Heart right ventricle (tissue), 16 donors: ENCODE measurements at regions not wholly inside any gene's neighbourhood (a gene's known extent, or its start where the extent isn't known, plus 50 kb on each side); places are given as distances from the start of the nearest gene placed in this dataset.

Experiments
- ATAC-seq, 8 donors: fragments of 200-7000 bp; cut with Tn5 transposase; one replicate each; pipeline ENCODE4 v1.9.1; 2020; ENCODE audit warnings: mild to moderate bottlenecking in 8 of 8, moderate library complexity in 8 of 8, moderate number of reproducible peaks in 1 of 8
- DNase-seq, 2 donors: peaks; one replicate each; pipeline ENCODE4 v3.0.0-alpha.2; 2020
- H3K27ac ChIP-seq, 10 donors: fragments of 200-600 bp; sonication (generic) in 2 of 10; one replicate each; pipeline versions ENCODE4 v1.5.0 to v1.8.0; 2020 to 2022; ENCODE audit warnings: mild to moderate bottlenecking in 3 of 10
- H3K27me3 ChIP-seq, 7 donors: fragments of 200-600 bp; one replicate each; pipeline ENCODE4 v1.8.0; 2021 to 2022; ENCODE audit warnings: mild to moderate bottlenecking in 2 of 7
- H3K36me3 ChIP-seq, 9 donors: fragments of 200-600 bp; sonication (generic) in 1 of 9; one replicate each; pipeline versions ENCODE4 v1.5.0 to v1.8.0; 2020 to 2022; ENCODE audit warnings: mild to moderate bottlenecking in 2 of 9
- H3K4me1 ChIP-seq, 9 donors: fragments of 200-600 bp; sonication (generic) in 1 of 9; one replicate each; pipeline versions ENCODE4 v1.5.0 to v1.8.0; 2020 to 2022; ENCODE audit warnings: mild to moderate bottlenecking in 4 of 9
- H3K4me3 ChIP-seq, 10 donors: fragments of 200-600 bp; sonication (generic) in 2 of 10; one replicate each; pipeline versions ENCODE4 v1.5.0 to v1.8.0; 2020 to 2022; ENCODE audit warnings: mild to moderate bottlenecking in 7 of 10, moderate library complexity in 2 of 10
- H3K9me3 ChIP-seq, 11 donors: fragments of 200-600 bp in 10 of 11; sonication (generic) in 2 of 11; one replicate each; pipeline versions ENCODE4 v1.5.0 to v1.8.0; 2013 to 2022; ENCODE audit warnings: mild to moderate bottlenecking in 2 of 11, control low read depth in 1 of 11, moderate library complexity in 1 of 11
- WGBS, 2 donors: extraction: QIAGEN DNeasy Blood & Tissue Kit; methylation state at CpG; one replicate each; pipeline ENCODE4 v1.1.7; 2013; ENCODE audit warnings: inconsistent platforms in 1 of 2; 5-methylcytosine and 5-hydroxymethylcytosine counted together
- intact Hi-C, 10 donors: fragments of 100-400 bp; cut with DNase I; formaldehyde crosslinking; loops; one replicate each; pipeline versions ENCODE4 v1.11.1 to v1.14.2; 2022
- TF ChIP-seq, protein P1 (sequence below), 9 donors: fragments of 200-600 bp; sonication (generic) in 2 of 9; IDR thresholded peaks; one replicate each; pipeline versions ENCODE4 v1.5.0 to v1.8.0; 2021 to 2022; ENCODE audit warnings: antibody characterized with exemption in 9 of 9, mild to moderate bottlenecking in 5 of 9, moderate library complexity in 1 of 9
- donor health status: Arrhythmogenic right ventricular cardiomyopathy.
- donor health status: ischemic (EF 13 %, LVEDD 7.1; RV severe dilation, severe dysfunction).
- donor health status: healthy with polysubstance abuse.
- donor health status: DM: no; HTN: yes; CAD: no.
- donor health status: DM: no; HTN: no; CAD: no.
- donor health status: ischemic (EF 25% LVEDD 6.9; RV normal size, moderate dysfunction).
- donor health status: ischemic (EF 25% LVEDD 5.7; RV mildly dilated, moderate dysfunction).
- donor health status: healthy.
- donor health status: DM: yes; HTN: yes; CAD: no.
- donor health status: Ischemic cardiomyopathy.
- donor health status: ischemic (EF 35%, LVEDD 5.7; RV mildly dilated, moderate dysfunction).
- donor health status: nonischemic (EF 11% LVEDD 7.7; RV severe dilation, severe dysfunction).
- donor health status: DM: yes; HTN: yes; CAD: no.
- donor health status: PGD.
- donor health status: ischemic (EF 29% LVEDD 5.4; RV normal size, mild dysfunction).
- donor health status: nonischemic (EF 23%, LVEDD 6.1; RV moderate dilation, normal function).

- no peak overlapping the region for H3K27ac ChIP-seq
- H3K27me3 ChIP-seq: peaks cover 0 to 10% (median 0%) of the 10 kb centered on the region in 7 donors
- no peaks in the 10 kb centered on the region for H3K4me1 ChIP-seq
- DNase-seq: no peak
- ATAC-seq: no peak
- no peak overlapping the region for H3K4me3 ChIP-seq
- H3K9me3 ChIP-seq: peaks cover 0 to 17% (median 0%) of the 10 kb centered on the region in 11 donors
- TF ChIP-seq, protein P1, sequence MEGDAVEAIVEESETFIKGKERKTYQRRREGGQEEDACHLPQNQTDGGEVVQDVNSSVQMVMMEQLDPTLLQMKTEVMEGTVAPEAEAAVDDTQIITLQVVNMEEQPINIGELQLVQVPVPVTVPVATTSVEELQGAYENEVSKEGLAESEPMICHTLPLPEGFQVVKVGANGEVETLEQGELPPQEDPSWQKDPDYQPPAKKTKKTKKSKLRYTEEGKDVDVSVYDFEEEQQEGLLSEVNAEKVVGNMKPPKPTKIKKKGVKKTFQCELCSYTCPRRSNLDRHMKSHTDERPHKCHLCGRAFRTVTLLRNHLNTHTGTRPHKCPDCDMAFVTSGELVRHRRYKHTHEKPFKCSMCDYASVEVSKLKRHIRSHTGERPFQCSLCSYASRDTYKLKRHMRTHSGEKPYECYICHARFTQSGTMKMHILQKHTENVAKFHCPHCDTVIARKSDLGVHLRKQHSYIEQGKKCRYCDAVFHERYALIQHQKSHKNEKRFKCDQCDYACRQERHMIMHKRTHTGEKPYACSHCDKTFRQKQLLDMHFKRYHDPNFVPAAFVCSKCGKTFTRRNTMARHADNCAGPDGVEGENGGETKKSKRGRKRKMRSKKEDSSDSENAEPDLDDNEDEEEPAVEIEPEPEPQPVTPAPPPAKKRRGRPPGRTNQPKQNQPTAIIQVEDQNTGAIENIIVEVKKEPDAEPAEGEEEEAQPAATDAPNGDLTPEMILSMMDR (IDR thresholded peaks at IDR 0.05): no peak
- 83 to 93% methylated on average over 1 of the region's 1 CpG for WGBS, 2 donors
- H3K36me3 ChIP-seq: no peaks in the 10 kb centered on the region
- intact Hi-C loops: no loop called here
These were observed 142.0 kb downstream of the ZNF648 start for GRCh38 chr1:181919542-181919941.

- no peak for ATAC-seq
- H3K4me1 ChIP-seq: no peaks in the 10 kb centered on the region
- intact Hi-C loops: no loop called here
These were observed 142.5 kb downstream of the ZNF648 start for GRCh38 chr1:181918880-181919525.

GRCh38 chr1:181911715-181912114 lies 149.8 kb downstream of the ZNF648 start:
- Histone ChIP-seq H3K27ac (no peak overlapping the region), H3K36me3 (no peaks in the 10 kb centered on the region), H3K27me3 (peaks cover 0 to 19% (median 6%) of the 10 kb centered on the region in 7 donors), H3K4me1 (no peaks in the 10 kb centered on the region), H3K4me3 (no peak overlapping the region), H3K9me3 (no peaks in the 10 kb centered on the region)
- intact Hi-C loops: no loop called here
- DNase-seq (no peak), ATAC-seq (no peak)
- 92 to 94% methylated on average over 1 of the region's 1 CpG for WGBS, 2 donors
- TF ChIP-seq, protein P1 (IDR thresholded peaks at IDR 0.05): no peak

More at GRCh38 chr1:181918880-181919525, 142.5 kb downstream of the ZNF648 start:
- TF ChIP-seq, protein P1 (IDR thresholded peaks at IDR 0.05): no peak
- WGBS, 2 donors: 58% methylated on average over 7 of the region's 7 CpGs
- Histone ChIP-seq H3K27me3 (peaks cover 0 to 10% (median 0%) of the 10 kb centered on the region in 7 donors), H3K9me3 (peaks cover 0 to 12% (median 0%) of the 10 kb centered on the region in 11 donors), H3K36me3 (no peaks in the 10 kb centered on the region), H3K27ac (no peak overlapping the region), H3K4me3 (no peak overlapping the region)
- DNase-seq: no peak

- Histone ChIP-seq H3K27ac (no peak overlapping the region), H3K4me1 (no peaks in the 10 kb centered on the region), H3K9me3 (no peaks in the 10 kb centered on the region), H3K36me3 (no peaks in the 10 kb centered on the region), H3K4me3 (no peak overlapping the region), H3K27me3 (peaks cover 0 to 19% (median 6%) of the 10 kb centered on the region in 7 donors)
- TF ChIP-seq, protein P1 (IDR thresholded peaks at IDR 0.05): peak in 4 of 9 donors; percentile 5 to 24 (median 13)
- DNase-seq (no peak), ATAC-seq (no peak)
- intact Hi-C loops: no loop called here
- WGBS, 2 donors: 62 to 66% methylated on average over 2 of the region's 2 CpGs
These were observed 150.6 kb downstream of the ZNF648 start for GRCh38 chr1:181910905-181911304.
